Neural progenitor cell (in vitro differentiated cells): ENCODE measurements at regions not wholly inside any gene's neighbourhood (a gene's known extent, or its start where the extent isn't known, plus 50 kb on each side); places are given as distances from the start of the nearest gene placed in this dataset.

Source experiments
- CTCF ChIP-seq: fragments of 200-600 bp; sonication (generic); IDR thresholded peaks from 2 replicates; pipeline ENCODE4 v1.5.1; 2017; ENCODE audit warnings: antibody characterized with exemption, mild to moderate bottlenecking
- EZH2 ChIP-seq: fragments of 200-600 bp; sonication (generic); IDR thresholded peaks from 2 replicates; pipeline ENCODE4 v1.6.1; 2017; ENCODE audit warnings: antibody characterized with exemption, mild to moderate bottlenecking, moderate library complexity

DNA sequence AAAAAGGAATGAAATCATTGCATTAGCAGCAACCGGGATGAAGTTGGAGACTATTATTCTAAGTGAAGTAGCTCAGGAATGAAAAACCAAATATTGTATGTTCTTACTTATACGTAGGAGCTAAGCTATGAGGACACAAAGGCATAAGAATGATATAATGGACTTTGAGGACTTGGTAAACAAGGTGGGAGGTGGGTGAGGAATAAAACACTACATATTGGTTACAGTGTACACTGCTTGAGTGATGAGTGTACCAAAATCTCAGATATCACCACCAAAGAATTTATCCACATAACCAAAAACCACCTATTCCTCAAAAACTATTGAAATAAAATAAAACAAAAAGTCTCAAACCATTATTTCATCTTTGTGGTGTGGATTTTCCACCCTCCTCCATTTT is 593.5 kb downstream of the TENT5A start:
- no peak for TF ChIP-seq CTCF
- TF ChIP-seq EZH2, result no peak
